ENCODE measurements at regions not wholly inside any gene's neighbourhood (a gene's known extent, or its start where the extent isn't known, plus 50 kb on each side); places are given as distances from the start of the nearest gene placed in this dataset.

GRCh38 chr10:118903691-118904090 lies 125.8 kb upstream of the NANOS1 start:
- TF ChIP-seq, protein P1, sequence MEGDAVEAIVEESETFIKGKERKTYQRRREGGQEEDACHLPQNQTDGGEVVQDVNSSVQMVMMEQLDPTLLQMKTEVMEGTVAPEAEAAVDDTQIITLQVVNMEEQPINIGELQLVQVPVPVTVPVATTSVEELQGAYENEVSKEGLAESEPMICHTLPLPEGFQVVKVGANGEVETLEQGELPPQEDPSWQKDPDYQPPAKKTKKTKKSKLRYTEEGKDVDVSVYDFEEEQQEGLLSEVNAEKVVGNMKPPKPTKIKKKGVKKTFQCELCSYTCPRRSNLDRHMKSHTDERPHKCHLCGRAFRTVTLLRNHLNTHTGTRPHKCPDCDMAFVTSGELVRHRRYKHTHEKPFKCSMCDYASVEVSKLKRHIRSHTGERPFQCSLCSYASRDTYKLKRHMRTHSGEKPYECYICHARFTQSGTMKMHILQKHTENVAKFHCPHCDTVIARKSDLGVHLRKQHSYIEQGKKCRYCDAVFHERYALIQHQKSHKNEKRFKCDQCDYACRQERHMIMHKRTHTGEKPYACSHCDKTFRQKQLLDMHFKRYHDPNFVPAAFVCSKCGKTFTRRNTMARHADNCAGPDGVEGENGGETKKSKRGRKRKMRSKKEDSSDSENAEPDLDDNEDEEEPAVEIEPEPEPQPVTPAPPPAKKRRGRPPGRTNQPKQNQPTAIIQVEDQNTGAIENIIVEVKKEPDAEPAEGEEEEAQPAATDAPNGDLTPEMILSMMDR (IDR thresholded peaks at IDR 0.05; ENCODE audit: insufficient read depth, low read length, poor library complexity, severe bottlenecking): no peak
- no peak for TF ChIP-seq EZH2phosphoT487 (conservative IDR thresholded peaks at IDR 0.05; ENCODE audit: low read length)

Measured in SU-DHL-6 (cell line).